OCI-LY1 (cell line): ENCODE measurements at regions not wholly inside any gene's neighbourhood (a gene's known extent, or its start where the extent isn't known, plus 50 kb on each side); places are given as distances from the start of the nearest gene placed in this dataset.
A peak's percentile ranks its signal among the peaks of the same experiment; 100 is the strongest.
"Not testable (repeated sequence)": the region's sequence is repeated elsewhere in the genome, so short reads cannot be mapped to it uniquely, and the experiment has no call there.

Experiments
- H2AFZ ChIP-seq: fragments of 200-600 bp; sonication (generic), shearing (Covaris generic); 2 replicates; pipeline ENCODE4 v1.6.0; 2014; ENCODE audit warnings: antibody characterized with exemption, mild to moderate bottlenecking, low read length
- H3F3A ChIP-seq: fragments of 200-600 bp; sonication (generic), shearing (Covaris generic); 2 replicates; pipeline ENCODE4 v1.6.0; 2014; ENCODE audit warnings: mild to moderate bottlenecking, antibody characterized with exemption, low read length, moderate library complexity; ENCODE audit not compliant: insufficient read depth
- H3K27ac ChIP-seq: fragments of 200-600 bp; sonication (generic); 2 replicates; pipeline ENCODE4 v1.5.1; 2014; ENCODE audit warnings: low read length, mixed run types, mild to moderate bottlenecking, low read depth; ENCODE audit not compliant: poor library complexity, severe bottlenecking
- H3K27me3 ChIP-seq: fragments of 200-600 bp; sonication (generic); 2 replicates; pipeline ENCODE4 v1.6.0; 2014; ENCODE audit warnings: antibody characterized with exemption, mild to moderate bottlenecking, low read length, moderate library complexity; ENCODE audit not compliant: insufficient read depth
- H3K36me3 ChIP-seq: fragments of 200-600 bp; sonication (generic); 2 replicates; pipeline ENCODE4 v1.6.1; 2014; ENCODE audit warnings: mild to moderate bottlenecking, antibody characterized with exemption, low read length, moderate library complexity, mixed read lengths; ENCODE audit not compliant: insufficient read depth
- H3K4me1 ChIP-seq: fragments of 200-600 bp; sonication (generic); 2 replicates; pipeline ENCODE4 v1.5.1; 2014; ENCODE audit warnings: mild to moderate bottlenecking, low read length, moderate library complexity; ENCODE audit not compliant: insufficient read depth, severe bottlenecking
- H3K4me2 ChIP-seq: fragments of 200-600 bp; sonication (generic), shearing (Covaris generic); 2 replicates; pipeline ENCODE4 v1.6.1; 2014; ENCODE audit warnings: low read length
- H3K4me3 ChIP-seq: fragments of 200-600 bp; sonication (generic); 2 replicates; pipeline ENCODE4 v1.5.1; 2014; ENCODE audit warnings: low read length, low read depth, mild to moderate bottlenecking, mixed read lengths; ENCODE audit not compliant: poor library complexity, severe bottlenecking
- H3K79me2 ChIP-seq: fragments of 200-600 bp; shearing (Covaris generic); 2 replicates; pipeline ENCODE4 v1.6.1; 2016; ENCODE audit warnings: mixed run types, low read length, mixed read lengths; ENCODE audit not compliant: insufficient read depth
- H3K9ac ChIP-seq: fragments of 200-600 bp; sonication (generic), shearing (Covaris generic); 2 replicates; pipeline ENCODE4 v1.6.1; 2014; ENCODE audit warnings: mild to moderate bottlenecking, low read length, mixed read lengths
- H3K9me2 ChIP-seq: fragments of 200-600 bp; sonication (generic), shearing (Covaris generic); 2 replicates; pipeline ENCODE4 v1.6.1; 2014; ENCODE audit warnings: low read depth, mild to moderate bottlenecking, low read length, mixed read lengths
- H3K9me3 ChIP-seq: fragments of 200-600 bp; shearing (Covaris generic); 2 replicates; pipeline ENCODE4 v1.6.1; 2014; ENCODE audit warnings: low read length, mixed read lengths
- H4K20me1 ChIP-seq: fragments of 200-600 bp; sonication (generic), shearing (Covaris generic); 2 replicates; pipeline ENCODE4 v1.6.0; 2016; ENCODE audit warnings: mild to moderate bottlenecking, low read length; ENCODE audit not compliant: insufficient read depth

DNA sequence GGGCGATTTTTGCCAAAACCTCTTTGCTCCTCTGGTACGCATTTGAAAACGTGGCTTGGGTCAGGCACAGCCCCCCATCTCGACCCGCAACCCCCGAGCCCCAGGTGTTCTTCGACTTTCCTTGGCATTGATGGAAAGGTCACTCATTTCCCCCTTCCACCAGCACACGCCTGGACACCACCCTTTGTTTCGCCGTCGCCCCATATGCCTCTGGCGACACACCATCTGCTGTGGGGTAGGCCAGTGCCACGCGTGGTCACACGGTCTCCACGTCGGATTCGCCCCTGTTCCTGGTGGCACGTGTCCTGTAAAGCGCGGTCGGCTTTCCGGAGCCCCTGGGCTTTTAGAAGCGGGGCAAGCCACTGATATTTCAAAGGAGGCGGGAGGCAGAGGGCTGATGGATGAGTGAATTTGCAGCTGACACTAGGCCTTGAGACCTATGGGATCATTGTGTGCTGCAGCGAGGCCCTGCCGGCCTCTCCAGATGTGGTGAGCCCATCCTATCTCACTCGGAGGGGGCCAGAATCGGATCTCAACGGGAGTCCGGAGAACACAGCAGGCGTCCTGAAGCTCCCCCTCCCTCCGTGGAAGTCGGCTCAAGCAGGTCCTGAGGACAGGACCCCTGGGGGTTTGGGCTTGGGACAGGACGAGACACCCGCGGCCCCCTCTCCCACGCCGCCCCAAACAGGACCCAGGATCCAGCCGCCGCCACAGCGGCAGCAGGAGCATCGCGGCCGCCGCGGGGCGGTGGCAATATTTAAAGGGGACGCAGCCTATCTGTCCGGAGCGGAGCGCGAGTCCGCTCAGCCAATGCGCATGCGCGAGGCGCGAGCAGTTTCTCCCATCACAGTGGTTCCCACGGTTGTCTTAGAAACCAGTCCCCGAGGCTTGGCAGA, 100.0 kb upstream of the FOXD4L5 start:
- not testable (repeated sequence) for H3K9ac ChIP-seq, H3K4me3 ChIP-seq, H2AFZ ChIP-seq, H4K20me1 ChIP-seq, H3K9me2 ChIP-seq, H3K4me1 ChIP-seq, H3K79me2 ChIP-seq, H3K9me3 ChIP-seq, H3K27me3 ChIP-seq, H3K27ac ChIP-seq, H3K4me2 ChIP-seq, H3F3A ChIP-seq, H3K36me3 ChIP-seq

DNA sequence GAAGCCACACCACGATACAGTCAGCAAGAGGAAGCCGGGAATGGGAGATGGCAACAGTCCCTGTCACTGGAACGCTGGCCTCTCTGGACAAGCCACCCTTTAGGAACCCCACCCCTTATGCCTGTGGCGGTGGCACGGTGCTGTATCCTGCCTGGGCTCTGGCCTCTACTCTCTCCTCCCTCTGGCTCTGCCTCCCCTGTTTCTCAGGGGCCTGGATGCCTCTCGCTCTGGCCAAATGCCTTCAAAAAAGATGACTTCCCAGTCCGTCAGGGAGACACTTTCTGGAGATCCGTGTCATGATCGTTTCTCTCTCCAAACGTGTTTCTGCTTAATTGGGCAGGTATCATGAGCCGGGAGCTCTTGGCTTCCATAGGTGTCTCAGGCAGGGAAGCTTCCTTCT, 99.1 kb upstream of the FOXD4L5 start:
- H3K4me2 ChIP-seq, result peak overlapping the region; percentile 44; the same call in 1 of the 2 replicates
- H3K9me3 ChIP-seq, result not testable (repeated sequence)

DNA sequence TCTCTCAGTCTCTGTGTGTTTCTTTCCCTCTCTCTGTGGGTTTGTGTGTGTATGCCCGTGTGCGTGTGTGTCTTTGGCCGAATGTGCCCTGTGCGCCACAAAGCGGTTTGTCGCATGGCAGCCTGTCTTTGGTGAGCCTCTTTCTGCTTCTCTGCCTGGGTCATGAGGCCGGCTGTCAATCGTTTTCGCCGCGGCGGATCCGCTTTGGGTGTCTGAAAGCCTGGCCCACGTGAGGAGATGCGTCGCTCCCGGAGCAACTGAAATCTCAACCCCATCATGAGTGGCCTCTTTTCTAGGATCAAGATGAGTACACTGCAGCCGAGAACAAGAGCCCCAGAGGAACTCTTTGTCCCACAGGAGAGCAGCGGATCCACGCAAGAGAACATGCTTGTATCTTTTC, 98.6 kb upstream of the FOXD4L5 start:
- H3F3A ChIP-seq, H2AFZ ChIP-seq, H3K79me2 ChIP-seq, H3K4me1 ChIP-seq, H3K9ac ChIP-seq, H3K9me3 ChIP-seq, H4K20me1 ChIP-seq, H3K9me2 ChIP-seq, H3K27ac ChIP-seq, H3K27me3 ChIP-seq, H3K36me3 ChIP-seq: not testable (repeated sequence)
- Histone ChIP-seq H3K4me3 (peak overlapping the region; percentile 50), H3K4me2 (peak overlapping the region; percentile 44; the same call in 1 of the 2 replicates)

More for the DNA sequence above, 99.1 kb upstream of the FOXD4L5 start:
- H4K20me1 ChIP-seq, H3K36me3 ChIP-seq, H3K9ac ChIP-seq, H3K79me2 ChIP-seq, H3K4me1 ChIP-seq, H2AFZ ChIP-seq, H3K27ac ChIP-seq, H3K27me3 ChIP-seq, H3F3A ChIP-seq, H3K9me2 ChIP-seq: not testable (repeated sequence)
- peak overlapping the region; percentile 50 for H3K4me3 ChIP-seq

DNA sequence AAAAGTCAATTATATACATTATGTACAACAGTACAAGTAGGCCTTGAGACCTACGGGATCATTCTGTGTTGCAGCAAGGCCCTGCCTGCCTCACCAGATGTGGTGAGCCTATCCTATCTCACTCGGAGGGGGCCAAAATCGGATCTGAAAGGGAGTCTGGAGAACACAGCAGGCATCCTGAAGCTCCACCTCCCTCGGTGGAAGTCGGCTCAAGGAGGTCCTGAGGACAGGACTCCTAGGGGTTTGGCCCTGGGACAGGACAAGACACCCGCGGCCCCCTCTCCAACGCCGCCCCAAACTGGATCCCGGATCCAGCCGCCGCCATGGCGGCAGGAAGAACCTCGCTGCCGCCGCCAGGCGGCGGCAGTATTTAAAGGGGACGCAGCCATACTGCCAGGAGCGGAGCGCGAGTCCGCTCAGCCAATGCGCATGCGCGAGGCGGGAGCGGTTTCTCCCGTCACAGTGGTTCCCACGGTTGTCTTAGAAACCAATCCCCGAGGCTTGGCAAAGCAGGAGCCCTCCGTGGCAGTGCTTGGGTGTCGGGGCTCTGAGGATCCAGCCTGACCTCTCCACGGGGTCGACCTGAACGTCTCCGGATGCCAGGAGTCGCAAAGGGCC, 97.8 kb upstream of the FOXD4L5 start:
- not testable (repeated sequence) for H2AFZ ChIP-seq, H3K9me2 ChIP-seq, H3K27me3 ChIP-seq, H3K4me3 ChIP-seq, H3K4me1 ChIP-seq, H3F3A ChIP-seq, H4K20me1 ChIP-seq, H3K79me2 ChIP-seq, H3K27ac ChIP-seq, H3K36me3 ChIP-seq, H3K9me3 ChIP-seq, H3K4me2 ChIP-seq, H3K9ac ChIP-seq
